Keratinocyte (primary cell): ENCODE measurements at regions not wholly inside any gene's neighbourhood (a gene's known extent, or its start where the extent isn't known, plus 50 kb on each side); places are given as distances from the start of the nearest gene placed in this dataset.

Experiments
- DNase-seq: peaks from one replicate; pipeline ENCODE4 v3.0.0-alpha.2; 2011; ENCODE audit warnings: low read depth, missing footprints, low spot score
- FAIRE-seq: peaks from 2 replicates; lab custom pipeline; 2011; peaks lifted over from hg19 to GRCh38; lab: Jason Lieb, UNC
- H2AFZ ChIP-seq: 2 replicates; pipeline ENCODE4 v1.6.0; 2012; ENCODE audit warnings: low read length, control low read depth, inconsistent platforms; ENCODE audit not compliant: control insufficient read depth
- H3K27ac ChIP-seq: 2 replicates; pipeline ENCODE4 v1.5.1; 2011; ENCODE audit warnings: low read length; ENCODE audit not compliant: control insufficient read depth, insufficient read depth
- H3K27me3 ChIP-seq: 3 replicates; pipeline ENCODE4 v1.6.0; 2011; ENCODE audit warnings: low read length; ENCODE audit not compliant: control insufficient read depth, insufficient read depth; ENCODE audit errors: extremely low read depth
- H3K36me3 ChIP-seq, 2 experiments: 2 replicates in 1 of 2; 3 replicates in 1 of 2; pipeline ENCODE4 v1.5.1; 2011; ENCODE audit warnings: low read length in 2 of 2, mild to moderate bottlenecking in 1 of 2; ENCODE audit not compliant: control insufficient read depth in 2 of 2, insufficient read depth in 2 of 2; ENCODE audit errors: extremely low read depth in 1 of 2
- H3K4me1 ChIP-seq: 3 replicates; pipeline ENCODE4 v1.5.1; 2011; ENCODE audit warnings: low read length; ENCODE audit not compliant: control insufficient read depth, insufficient read depth; ENCODE audit errors: extremely low read depth
- H3K4me2 ChIP-seq: 3 replicates; pipeline ENCODE4 v1.6.0; 2011; ENCODE audit warnings: low read depth, low read length; ENCODE audit not compliant: control insufficient read depth, insufficient read depth; ENCODE audit errors: extremely low read depth
- H3K4me3 ChIP-seq, 3 experiments: fragments of 200-600 bp in 1 of 3; sonication (generic) in 1 of 3; 2 replicates in 2 of 3; 3 replicates in 1 of 3; pipeline ENCODE4 v1.5.1; 2011 to 2016; ENCODE audit warnings: low read length in 3 of 3, mild to moderate bottlenecking in 3 of 3, control low read depth in 2 of 3, inconsistent platforms in 1 of 3, low read depth in 1 of 3, mixed read lengths in 1 of 3, mixed run types in 1 of 3, moderate library complexity in 1 of 3; ENCODE audit not compliant: control insufficient read depth in 2 of 3, insufficient read depth in 2 of 3; ENCODE audit errors: extremely low read depth in 1 of 3
- H3K79me2 ChIP-seq: 2 replicates; pipeline ENCODE4 v1.6.0; 2012; ENCODE audit warnings: low read length; ENCODE audit not compliant: control insufficient read depth, insufficient read depth
- H3K9ac ChIP-seq: 3 replicates; pipeline ENCODE4 v1.6.0; 2011; ENCODE audit warnings: low read length; ENCODE audit not compliant: control insufficient read depth, insufficient read depth; ENCODE audit errors: extremely low read depth
- H3K9me1 ChIP-seq: 3 replicates; pipeline ENCODE4 v1.6.0; 2011; ENCODE audit warnings: low read length; ENCODE audit not compliant: control insufficient read depth, insufficient read depth; ENCODE audit errors: extremely low read depth
- H3K9me3 ChIP-seq: 2 replicates; pipeline ENCODE4 v1.5.1; 2012; ENCODE audit warnings: low read depth, low read length; ENCODE audit not compliant: control insufficient read depth
- H4K20me1 ChIP-seq: 3 replicates; pipeline ENCODE4 v1.6.0; 2011; ENCODE audit warnings: low read length; ENCODE audit not compliant: control insufficient read depth, insufficient read depth; ENCODE audit errors: extremely low read depth
- EZH2 ChIP-seq: IDR thresholded peaks from one replicate; pipeline ENCODE4 v1.6.1; 2012; ENCODE audit warnings: inconsistent platforms, mild to moderate bottlenecking, low read length, moderate library complexity
- dilution Hi-C: fragments of 300-500 bp; cut with MboI; formaldehyde crosslinking; loops from one replicate; pipeline ENCODE4 v1.7.0; 2020; ENCODE audit warnings: low sequenced_read_pairs; ENCODE audit not compliant: extremely low pct_ligation_motif_present
- TF ChIP-seq, protein P1 (sequence below), 3 experiments: IDR thresholded peaks in 1 of 3; conservative IDR thresholded peaks in 1 of 3; optimal IDR thresholded peaks in 1 of 3; 2 replicates in 2 of 3; 3 replicates in 1 of 3; pipeline versions ENCODE3 to v1.5.1; 2011; ENCODE audit warnings: low read length in 3 of 3, mild to moderate bottlenecking in 3 of 3, moderate library complexity in 2 of 3, control low read depth in 1 of 3, inconsistent platforms in 1 of 3; ENCODE audit not compliant: insufficient read depth in 2 of 3; ENCODE audit errors: extremely low read depth in 1 of 3

DNA sequence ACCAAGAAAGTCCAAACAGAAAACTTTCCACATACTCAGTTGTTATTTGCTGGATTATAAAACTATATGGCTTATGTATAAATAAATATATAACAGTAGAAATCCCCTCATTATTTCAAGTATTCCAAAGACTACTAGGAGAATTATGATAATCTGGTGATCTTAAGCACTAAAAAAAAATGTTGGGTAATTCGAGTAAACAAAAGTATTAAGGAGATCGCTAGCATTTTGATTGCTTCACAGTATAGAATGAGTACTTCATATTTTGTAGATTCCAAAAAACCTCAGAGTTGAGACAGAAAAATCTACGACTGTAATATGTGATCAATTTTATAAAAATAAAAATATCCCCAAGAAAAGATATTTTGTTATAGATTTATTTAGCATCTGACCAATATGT lies 236.4 kb upstream of the TENT5A start:
- Histone ChIP-seq H3K4me1 (peaks cover 7% of the 10 kb centered on the region), H3K9me1 (no peaks in the 10 kb centered on the region), H3K27me3 (no peaks in the 10 kb centered on the region), H3K4me2 (no peak overlapping the region), H2AFZ (no peak overlapping the region), H3K79me2 (no peaks in the 10 kb centered on the region), H3K9ac (no peak overlapping the region), H3K9me3 (no peaks in the 10 kb centered on the region), H4K20me1 (no peaks in the 10 kb centered on the region), H3K27ac (no peak overlapping the region), H3K36me3 (no peaks in the 10 kb centered on the region), H3K4me3 (no peak overlapping the region)
- dilution Hi-C loops: no loop called here
- DNase-seq (no peak), FAIRE-seq (no peak)
- no peak for TF ChIP-seq EZH2
- TF ChIP-seq, protein P1, sequence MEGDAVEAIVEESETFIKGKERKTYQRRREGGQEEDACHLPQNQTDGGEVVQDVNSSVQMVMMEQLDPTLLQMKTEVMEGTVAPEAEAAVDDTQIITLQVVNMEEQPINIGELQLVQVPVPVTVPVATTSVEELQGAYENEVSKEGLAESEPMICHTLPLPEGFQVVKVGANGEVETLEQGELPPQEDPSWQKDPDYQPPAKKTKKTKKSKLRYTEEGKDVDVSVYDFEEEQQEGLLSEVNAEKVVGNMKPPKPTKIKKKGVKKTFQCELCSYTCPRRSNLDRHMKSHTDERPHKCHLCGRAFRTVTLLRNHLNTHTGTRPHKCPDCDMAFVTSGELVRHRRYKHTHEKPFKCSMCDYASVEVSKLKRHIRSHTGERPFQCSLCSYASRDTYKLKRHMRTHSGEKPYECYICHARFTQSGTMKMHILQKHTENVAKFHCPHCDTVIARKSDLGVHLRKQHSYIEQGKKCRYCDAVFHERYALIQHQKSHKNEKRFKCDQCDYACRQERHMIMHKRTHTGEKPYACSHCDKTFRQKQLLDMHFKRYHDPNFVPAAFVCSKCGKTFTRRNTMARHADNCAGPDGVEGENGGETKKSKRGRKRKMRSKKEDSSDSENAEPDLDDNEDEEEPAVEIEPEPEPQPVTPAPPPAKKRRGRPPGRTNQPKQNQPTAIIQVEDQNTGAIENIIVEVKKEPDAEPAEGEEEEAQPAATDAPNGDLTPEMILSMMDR (optimal IDR thresholded peaks at IDR 0.05 in 1 of 3, IDR thresholded peaks at IDR 0.05 in 1 of 3, conservative IDR thresholded peaks at IDR 0.05 in 1 of 3; ENCODE audit: extremely low read depth in 1 of 3, insufficient read depth in 2 of 3, low read length in 3 of 3): no peak

DNA sequence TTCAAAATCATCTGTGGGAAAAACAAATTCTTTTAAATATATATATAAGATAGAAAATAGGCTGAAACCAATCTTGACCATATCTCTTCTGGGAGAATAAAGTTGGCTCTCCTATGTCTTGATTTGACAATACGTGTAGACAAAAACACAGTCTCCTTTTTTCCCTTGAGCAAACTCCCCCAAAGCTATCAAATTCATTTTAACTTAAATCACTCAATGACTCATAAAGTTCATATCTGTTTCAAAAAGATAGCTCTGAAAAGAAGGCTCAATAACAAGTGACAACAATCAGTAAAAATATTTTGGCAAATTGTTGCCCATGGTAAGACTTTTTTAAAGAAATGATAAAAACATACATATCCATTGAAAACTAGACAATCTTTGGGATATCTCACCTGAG lies 236.0 kb upstream of the TENT5A start:
- Histone ChIP-seq H3K9me3 (no peaks in the 10 kb centered on the region), H3K27me3 (no peaks in the 10 kb centered on the region), H3K36me3 (no peaks in the 10 kb centered on the region), H3K9ac (no peak overlapping the region), H3K4me2 (peak overlapping the region; percentile 17), H3K4me3 (no peak overlapping the region), H2AFZ (no peak overlapping the region), H3K79me2 (no peaks in the 10 kb centered on the region), H4K20me1 (no peaks in the 10 kb centered on the region), H3K4me1 (peaks cover 7% of the 10 kb centered on the region), H3K9me1 (no peaks in the 10 kb centered on the region), H3K27ac (no peak overlapping the region)
- no peak for FAIRE-seq
- dilution Hi-C loops: no loop called here
- DNase-seq: no peak
- TF ChIP-seq, protein P1 (optimal IDR thresholded peaks at IDR 0.05 in 1 of 3, IDR thresholded peaks at IDR 0.05 in 1 of 3, conservative IDR thresholded peaks at IDR 0.05 in 1 of 3; ENCODE audit: extremely low read depth in 1 of 3, insufficient read depth in 2 of 3, low read length in 3 of 3): no peak
- no peak for TF ChIP-seq EZH2
